OCI-LY7 (cell line): ENCODE measurements at regions not wholly inside any gene's neighbourhood (a gene's known extent, or its start where the extent isn't known, plus 50 kb on each side); places are given as distances from the start of the nearest gene placed in this dataset.

Source experiments
- EZH2phosphoT487 ChIP-seq: fragments of 200-600 bp; sonication (generic); IDR thresholded peaks from 2 replicates; pipeline ENCODE4 v1.6.1; 2018; ENCODE audit warnings: low read depth, borderline replicate concordance, mild to moderate bottlenecking, mixed run types, antibody characterized with exemption, low read length, moderate library complexity, mixed read lengths
- TF ChIP-seq, protein P1 (sequence below): fragments of 200-600 bp; sonication (generic); conservative IDR thresholded peaks from 2 replicates; pipeline ENCODE4 v1.5.1; 2014; ENCODE audit warnings: mild to moderate bottlenecking, antibody characterized with exemption, low read length, moderate library complexity, mixed read lengths

DNA sequence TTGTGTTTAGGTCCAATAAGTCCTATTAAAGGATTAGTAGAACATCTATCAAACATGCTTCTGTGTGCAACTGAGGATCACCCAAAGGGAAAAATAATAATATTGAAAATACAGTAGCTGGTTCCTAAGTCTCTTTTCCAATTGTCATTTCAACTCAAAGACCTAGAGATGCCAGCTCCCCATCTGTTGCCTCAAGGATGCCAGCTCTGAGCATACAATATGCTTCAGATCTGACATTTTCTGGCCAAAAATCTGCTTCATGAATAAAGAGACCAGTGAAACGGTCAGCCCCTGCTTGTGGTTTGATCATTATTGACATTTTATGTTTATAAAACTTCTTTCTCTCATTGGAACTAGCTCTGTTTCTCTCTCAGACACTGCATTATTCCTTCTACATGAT, 72.9 kb downstream of the CCDC185 start:
- TF ChIP-seq, protein P1, sequence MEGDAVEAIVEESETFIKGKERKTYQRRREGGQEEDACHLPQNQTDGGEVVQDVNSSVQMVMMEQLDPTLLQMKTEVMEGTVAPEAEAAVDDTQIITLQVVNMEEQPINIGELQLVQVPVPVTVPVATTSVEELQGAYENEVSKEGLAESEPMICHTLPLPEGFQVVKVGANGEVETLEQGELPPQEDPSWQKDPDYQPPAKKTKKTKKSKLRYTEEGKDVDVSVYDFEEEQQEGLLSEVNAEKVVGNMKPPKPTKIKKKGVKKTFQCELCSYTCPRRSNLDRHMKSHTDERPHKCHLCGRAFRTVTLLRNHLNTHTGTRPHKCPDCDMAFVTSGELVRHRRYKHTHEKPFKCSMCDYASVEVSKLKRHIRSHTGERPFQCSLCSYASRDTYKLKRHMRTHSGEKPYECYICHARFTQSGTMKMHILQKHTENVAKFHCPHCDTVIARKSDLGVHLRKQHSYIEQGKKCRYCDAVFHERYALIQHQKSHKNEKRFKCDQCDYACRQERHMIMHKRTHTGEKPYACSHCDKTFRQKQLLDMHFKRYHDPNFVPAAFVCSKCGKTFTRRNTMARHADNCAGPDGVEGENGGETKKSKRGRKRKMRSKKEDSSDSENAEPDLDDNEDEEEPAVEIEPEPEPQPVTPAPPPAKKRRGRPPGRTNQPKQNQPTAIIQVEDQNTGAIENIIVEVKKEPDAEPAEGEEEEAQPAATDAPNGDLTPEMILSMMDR = no peak
- TF ChIP-seq EZH2phosphoT487 = no peak
